DOHH2 (cell line): ENCODE measurements at regions not wholly inside any gene's neighbourhood (a gene's known extent, or its start where the extent isn't known, plus 50 kb on each side); places are given as distances from the start of the nearest gene placed in this dataset.

Experiments
- CTCF ChIP-seq: fragments of 200-600 bp; sonication (generic); IDR thresholded peaks from one replicate; pipeline ENCODE4 v1.5.1; 2014; ENCODE audit warnings: antibody characterized with exemption, mild to moderate bottlenecking, low read depth, low read length; ENCODE audit not compliant: poor library complexity, severe bottlenecking
- EZH2phosphoT487 ChIP-seq: fragments of 200-600 bp; sonication (generic); IDR thresholded peaks from 2 replicates; pipeline ENCODE4 v1.6.1; 2017; ENCODE audit warnings: borderline replicate concordance, mild to moderate bottlenecking, antibody characterized with exemption, low read length, moderate library complexity, mixed read lengths

- TF ChIP-seq CTCF (no peak), EZH2phosphoT487 (no peak)
These were observed 221.2 kb upstream of the USP25 start for GRCh38 chr21:15508554-15508953.
